GM23338 (cell line): ENCODE measurements at regions not wholly inside any gene's neighbourhood (a gene's known extent, or its start where the extent isn't known, plus 50 kb on each side); places are given as distances from the start of the nearest gene placed in this dataset.

Experiments used
- ATAC-seq: fragments of 200-7000 bp; cut with Tn5 transposase; 3 replicates; pipeline ENCODE4 v1.9.1; 2020
- DNase-seq: peaks from one replicate; pipeline ENCODE4 v3.0.0-alpha.2; 2015; ENCODE audit warnings: low spot score
- H2AFZ ChIP-seq: fragments of 200-600 bp; sonication (generic); 2 replicates; pipeline ENCODE4 v1.8.0; 2016; ENCODE audit warnings: antibody characterized with exemption, mild to moderate bottlenecking, moderate library complexity
- H3F3A ChIP-seq: fragments of 200-600 bp; sonication (generic); replicated peaks from 2 replicates; pipeline ENCODE4 v1.8.0; 2017; ENCODE audit warnings: antibody characterized with exemption, mixed run types, low read depth
- H3K27ac ChIP-seq: fragments of 200-600 bp; sonication (generic); 2 replicates; pipeline ENCODE4 v1.6.1; 2016; ENCODE audit warnings: low read depth
- H3K27me3 ChIP-seq: fragments of 200-600 bp; sonication (generic); 2 replicates; pipeline ENCODE4 v1.8.0; 2016; ENCODE audit warnings: mild to moderate bottlenecking, mixed run types, moderate library complexity; ENCODE audit not compliant: insufficient read depth
- H3K36me3 ChIP-seq: fragments of 200-600 bp; sonication (generic); 2 replicates; pipeline ENCODE4 v1.8.0; 2016; ENCODE audit warnings: mild to moderate bottlenecking; ENCODE audit not compliant: insufficient read depth
- H3K4me1 ChIP-seq: fragments of 200-600 bp; sonication (generic); 2 replicates; pipeline ENCODE4 v1.8.0; 2016; ENCODE audit warnings: mild to moderate bottlenecking, moderate library complexity; ENCODE audit not compliant: insufficient read depth
- H3K4me2 ChIP-seq: fragments of 200-600 bp; sonication (generic); 2 replicates; pipeline ENCODE4 v1.7.1; 2017; ENCODE audit warnings: mixed run types
- H3K4me3 ChIP-seq: fragments of 200-600 bp; sonication (generic); 2 replicates; pipeline ENCODE4 v1.6.1; 2016; ENCODE audit warnings: mixed run types
- H3K79me2 ChIP-seq: fragments of 200-600 bp; sonication (generic); replicated peaks from 2 replicates; pipeline ENCODE4 v1.8.0; 2017; ENCODE audit warnings: mild to moderate bottlenecking; ENCODE audit not compliant: insufficient read depth
- H3K9me2 ChIP-seq: fragments of 200-600 bp; sonication (generic); 2 replicates; pipeline ENCODE4 v1.8.0; 2017; ENCODE audit not compliant: insufficient read depth
- H4K20me1 ChIP-seq: fragments of 200-600 bp; sonication (generic); replicated peaks from 2 replicates; pipeline ENCODE4 v1.8.0; 2017; ENCODE audit warnings: mild to moderate bottlenecking; ENCODE audit not compliant: insufficient read depth
- H3K27ac Mint-ChIP-seq: 2 replicates; pipeline ENCODE4 v1.8.0; 2020; ENCODE audit warnings: inconsistent platforms, mild to moderate bottlenecking, moderate library complexity, mixed read lengths
- H3K27me3 Mint-ChIP-seq: 3 replicates; pipeline ENCODE4 v1.8.0; 2022; ENCODE audit warnings: low read depth, mild to moderate bottlenecking, moderate library complexity, mixed read lengths, inconsistent platforms; ENCODE audit not compliant: insufficient read depth, poor library complexity
- H3K36me3 Mint-ChIP-seq: 3 replicates; pipeline ENCODE4 v1.8.0; 2021; ENCODE audit warnings: low read depth, mild to moderate bottlenecking, inconsistent platforms, moderate library complexity, mixed read lengths
- H3K4me1 Mint-ChIP-seq: 3 replicates; pipeline ENCODE4 v1.8.0; 2020; ENCODE audit warnings: mild to moderate bottlenecking, inconsistent platforms, mixed read lengths
- H3K4me3 Mint-ChIP-seq: 3 replicates; pipeline ENCODE4 v1.8.0; 2021; ENCODE audit warnings: moderate library complexity, mild to moderate bottlenecking, inconsistent platforms, mixed read lengths
- H3K9me3 Mint-ChIP-seq: 3 replicates; pipeline ENCODE4 v1.8.0; 2020; ENCODE audit warnings: moderate library complexity, mild to moderate bottlenecking, inconsistent platforms, mixed read lengths
- CREB1 ChIP-seq: fragments of 250-450 bp; sonication (Bioruptor Pico); IDR thresholded peaks from 2 replicates; pipeline ENCODE4 v1.5.0; 2020; ENCODE audit warnings: low read depth, mild to moderate bottlenecking, moderate library complexity
- ETS1 ChIP-seq: IDR thresholded peaks from 2 replicates; pipeline ENCODE4 v1.6.1; 2016; ENCODE audit warnings: antibody characterized with exemption
- STAT1 ChIP-seq: IDR thresholded peaks from one replicate; pipeline ENCODE4 v1.6.1; 2016; ENCODE audit warnings: antibody characterized with exemption; ENCODE audit not compliant: unreplicated experiment
- TF ChIP-seq, protein P1 (sequence below): IDR thresholded peaks from one replicate; pipeline ENCODE4 v1.6.1; 2018; ENCODE audit warnings: antibody characterized with exemption; ENCODE audit not compliant: unreplicated experiment

- no peak for TF ChIP-seq ETS1
These were observed 84.0 kb downstream of the MYL12B start (continued) for GRCh38 chr18:3345885-3346284.

GRCh38 chr18:3346487-3346886 lies 84.6 kb downstream of the MYL12B start:
- H3K9me3 Mint-ChIP-seq = peaks cover 9% of the 10 kb centered on the region; the same call in 2 of the 3 replicates
- ATAC-seq = no peak
- no peak overlapping the region for H2AFZ ChIP-seq

DNA sequence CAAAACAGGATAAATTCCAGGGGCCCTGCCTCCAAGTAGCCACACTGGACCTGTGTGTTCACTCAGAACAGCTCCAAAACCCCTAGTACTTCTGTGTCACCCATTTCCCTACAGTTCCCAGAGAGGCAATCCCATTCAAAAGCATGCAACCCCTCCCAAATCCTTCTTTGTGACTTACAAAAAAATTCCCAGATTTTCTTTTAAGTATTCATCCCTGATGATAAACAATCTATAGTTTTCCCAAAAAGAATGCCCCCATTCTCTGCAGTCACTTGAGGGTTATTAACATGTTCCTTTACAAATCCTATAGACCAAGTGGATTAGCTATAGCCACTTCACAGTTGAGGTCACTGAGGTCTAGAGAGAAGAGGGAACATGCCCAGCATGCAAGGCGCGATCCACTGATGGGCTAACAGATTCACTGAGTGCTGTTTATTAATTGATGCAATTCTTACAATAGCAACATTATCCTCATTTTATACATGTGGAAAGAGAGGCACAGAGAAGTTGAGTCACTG lies 85.4 kb downstream of the MYL12B start:
- Histone ChIP-seq H3F3A (no peaks in the 10 kb centered on the region), H3K4me2 (no peak overlapping the region), H3K9me2 (no peaks in the 10 kb centered on the region), H3K36me3 (no peaks in the 10 kb centered on the region), H3K4me3 (no peak overlapping the region), H3K79me2 (no peaks in the 10 kb centered on the region), H3K4me1 (peaks cover 17% of the 10 kb centered on the region), H3K27ac (no peak overlapping the region), H4K20me1 (no peaks in the 10 kb centered on the region), H2AFZ (peak overlapping the region; percentile 74; the same call in 1 of the 2 replicates), H3K27me3 (no peaks in the 10 kb centered on the region)
- no peak for ATAC-seq
- peaks cover 11% of the 10 kb centered on the region; the same call in 2 of the 3 replicates for H3K4me1 Mint-ChIP-seq
- no peak overlapping the region for H3K4me3 Mint-ChIP-seq
- no peak for DNase-seq
- H3K9me3 Mint-ChIP-seq = peaks cover 4% of the 10 kb centered on the region; the same call in 2 of the 3 replicates
- peaks cover 5% of the 10 kb centered on the region; the same call in 1 of the 3 replicates for H3K36me3 Mint-ChIP-seq
- H3K27me3 Mint-ChIP-seq = no peaks in the 10 kb centered on the region
- no peak overlapping the region for H3K27ac Mint-ChIP-seq
- no peak for TF ChIP-seq CREB1 (CRISPR knock-in tag)
- TF ChIP-seq STAT1 = no peak
- TF ChIP-seq, protein P1, sequence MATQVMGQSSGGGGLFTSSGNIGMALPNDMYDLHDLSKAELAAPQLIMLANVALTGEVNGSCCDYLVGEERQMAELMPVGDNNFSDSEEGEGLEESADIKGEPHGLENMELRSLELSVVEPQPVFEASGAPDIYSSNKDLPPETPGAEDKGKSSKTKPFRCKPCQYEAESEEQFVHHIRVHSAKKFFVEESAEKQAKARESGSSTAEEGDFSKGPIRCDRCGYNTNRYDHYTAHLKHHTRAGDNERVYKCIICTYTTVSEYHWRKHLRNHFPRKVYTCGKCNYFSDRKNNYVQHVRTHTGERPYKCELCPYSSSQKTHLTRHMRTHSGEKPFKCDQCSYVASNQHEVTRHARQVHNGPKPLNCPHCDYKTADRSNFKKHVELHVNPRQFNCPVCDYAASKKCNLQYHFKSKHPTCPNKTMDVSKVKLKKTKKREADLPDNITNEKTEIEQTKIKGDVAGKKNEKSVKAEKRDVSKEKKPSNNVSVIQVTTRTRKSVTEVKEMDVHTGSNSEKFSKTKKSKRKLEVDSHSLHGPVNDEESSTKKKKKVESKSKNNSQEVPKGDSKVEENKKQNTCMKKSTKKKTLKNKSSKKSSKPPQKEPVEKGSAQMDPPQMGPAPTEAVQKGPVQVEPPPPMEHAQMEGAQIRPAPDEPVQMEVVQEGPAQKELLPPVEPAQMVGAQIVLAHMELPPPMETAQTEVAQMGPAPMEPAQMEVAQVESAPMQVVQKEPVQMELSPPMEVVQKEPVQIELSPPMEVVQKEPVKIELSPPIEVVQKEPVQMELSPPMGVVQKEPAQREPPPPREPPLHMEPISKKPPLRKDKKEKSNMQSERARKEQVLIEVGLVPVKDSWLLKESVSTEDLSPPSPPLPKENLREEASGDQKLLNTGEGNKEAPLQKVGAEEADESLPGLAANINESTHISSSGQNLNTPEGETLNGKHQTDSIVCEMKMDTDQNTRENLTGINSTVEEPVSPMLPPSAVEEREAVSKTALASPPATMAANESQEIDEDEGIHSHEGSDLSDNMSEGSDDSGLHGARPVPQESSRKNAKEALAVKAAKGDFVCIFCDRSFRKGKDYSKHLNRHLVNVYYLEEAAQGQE = no peak

More at GRCh38 chr18:3346487-3346886, 84.6 kb downstream of the MYL12B start:
- H3K4me1 Mint-ChIP-seq = peaks cover 11% of the 10 kb centered on the region; the same call in 2 of the 3 replicates
- Histone ChIP-seq H3K36me3 (no peaks in the 10 kb centered on the region), H3F3A (no peaks in the 10 kb centered on the region), H3K9me2 (no peaks in the 10 kb centered on the region), H3K4me2 (no peak overlapping the region), H4K20me1 (no peaks in the 10 kb centered on the region), H3K79me2 (no peaks in the 10 kb centered on the region), H3K27me3 (no peaks in the 10 kb centered on the region), H3K4me3 (no peak overlapping the region), H3K27ac (no peak overlapping the region), H3K4me1 (peaks cover 17% of the 10 kb centered on the region)
- peaks cover 7% of the 10 kb centered on the region; the same call in 1 of the 3 replicates for H3K36me3 Mint-ChIP-seq
- H3K27me3 Mint-ChIP-seq = no peaks in the 10 kb centered on the region
- H3K27ac Mint-ChIP-seq = no peak overlapping the region
- no peak for DNase-seq
- TF ChIP-seq, protein P1 = no peak
- no peak overlapping the region for H3K4me3 Mint-ChIP-seq
